Stomach (tissue), 4 donors: ENCODE measurements at regions not wholly inside any gene's neighbourhood (a gene's known extent, or its start where the extent isn't known, plus 50 kb on each side); places are given as distances from the start of the nearest gene placed in this dataset.

ENCODE experiments used
- EP300 ChIP-seq: sonication (generic); formaldehyde crosslinking; IDR thresholded peaks from one replicate; pipeline ENCODE4 v1.6.1; 2017; ENCODE audit warnings: antibody characterized with exemption
- POLR2A ChIP-seq, 4 donors: fragments of 450-650 bp; IDR thresholded peaks; one replicate each; pipeline ENCODE4 v1.6.1; 2016; ENCODE audit warnings: antibody characterized with exemption in 4 of 4, control low read depth in 2 of 4, mild to moderate bottlenecking in 1 of 4, moderate library complexity in 1 of 4
- POLR2AphosphoS5 ChIP-seq, 3 donors: sonication (generic); formaldehyde crosslinking; IDR thresholded peaks; one replicate each; pipeline ENCODE4 v1.6.1; 2016; ENCODE audit warnings: antibody characterized with exemption in 3 of 3
- TF ChIP-seq, protein P1 (sequence below), 7 experiments: fragments of 450-650 bp in 4 of 7; fragments of 200-600 bp in 3 of 7; sonication (generic) in 3 of 7; IDR thresholded peaks; one replicate each; pipeline ENCODE4 v1.5.1; 2016 to 2019; ENCODE audit warnings: antibody characterized with exemption in 7 of 7, control low read depth in 2 of 7, mild to moderate bottlenecking in 1 of 7

DNA sequence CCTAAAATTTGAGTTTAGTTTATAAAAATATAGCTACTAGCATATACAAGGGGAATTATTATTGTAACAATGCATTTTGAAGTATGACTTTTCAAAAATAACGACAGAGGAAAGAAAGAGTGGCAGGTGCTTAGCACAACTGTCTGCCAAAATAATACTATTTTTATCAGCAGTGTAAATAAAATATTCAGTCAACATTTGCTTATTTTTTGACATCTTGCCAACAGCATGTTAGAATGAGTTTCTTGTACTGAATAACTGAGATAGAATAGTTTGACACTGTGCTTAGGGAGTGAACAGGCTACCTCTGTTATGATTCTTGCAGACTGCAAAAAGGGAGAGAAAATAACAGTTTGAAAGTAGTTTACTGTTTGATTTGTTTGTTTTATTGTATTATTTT, 909.8 kb downstream of the BRINP3 start:
- no peak for TF ChIP-seq POLR2A (IDR thresholded peaks at IDR 0.05)
- TF ChIP-seq, protein P1, sequence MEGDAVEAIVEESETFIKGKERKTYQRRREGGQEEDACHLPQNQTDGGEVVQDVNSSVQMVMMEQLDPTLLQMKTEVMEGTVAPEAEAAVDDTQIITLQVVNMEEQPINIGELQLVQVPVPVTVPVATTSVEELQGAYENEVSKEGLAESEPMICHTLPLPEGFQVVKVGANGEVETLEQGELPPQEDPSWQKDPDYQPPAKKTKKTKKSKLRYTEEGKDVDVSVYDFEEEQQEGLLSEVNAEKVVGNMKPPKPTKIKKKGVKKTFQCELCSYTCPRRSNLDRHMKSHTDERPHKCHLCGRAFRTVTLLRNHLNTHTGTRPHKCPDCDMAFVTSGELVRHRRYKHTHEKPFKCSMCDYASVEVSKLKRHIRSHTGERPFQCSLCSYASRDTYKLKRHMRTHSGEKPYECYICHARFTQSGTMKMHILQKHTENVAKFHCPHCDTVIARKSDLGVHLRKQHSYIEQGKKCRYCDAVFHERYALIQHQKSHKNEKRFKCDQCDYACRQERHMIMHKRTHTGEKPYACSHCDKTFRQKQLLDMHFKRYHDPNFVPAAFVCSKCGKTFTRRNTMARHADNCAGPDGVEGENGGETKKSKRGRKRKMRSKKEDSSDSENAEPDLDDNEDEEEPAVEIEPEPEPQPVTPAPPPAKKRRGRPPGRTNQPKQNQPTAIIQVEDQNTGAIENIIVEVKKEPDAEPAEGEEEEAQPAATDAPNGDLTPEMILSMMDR (IDR thresholded peaks at IDR 0.05), result no peak
- TF ChIP-seq POLR2AphosphoS5 (IDR thresholded peaks at IDR 0.05), result no peak
- TF ChIP-seq EP300, result no peak
